GM18909 (cell line): ENCODE measurements at regions not wholly inside any gene's neighbourhood (a gene's known extent, or its start where the extent isn't known, plus 50 kb on each side); places are given as distances from the start of the nearest gene placed in this dataset.

Source experiments
- ATAC-seq: cut with Tn5 transposase; IDR thresholded peaks from one replicate; pipeline ENCODE4 v1.9.1; 2021; ENCODE audit warnings: mild to moderate bottlenecking; ENCODE audit not compliant: unreplicated experiment, poor library complexity

- ATAC-seq: no peak
Observed at GRCh38 chr3:177551431-177551836, 354.2 kb upstream of the TBL1XR1 start.

GRCh38 chr3:177552051-177552450, 354.8 kb upstream of the TBL1XR1 start:
- ATAC-seq: no peak

- no peak for ATAC-seq
Observed at GRCh38 chr3:177553012-177553411, 355.7 kb upstream of the TBL1XR1 start.

GRCh38 chr3:177553579-177553978, 356.3 kb upstream of the TBL1XR1 start:
- ATAC-seq: no peak

GRCh38 chr3:177554895-177555759, 357.8 kb upstream of the TBL1XR1 start:
- ATAC-seq: no peak

- no peak for ATAC-seq
Observed at GRCh38 chr3:177557548-177557947, 360.3 kb upstream of the TBL1XR1 start.

- no peak for ATAC-seq
Observed at GRCh38 chr3:177561365-177561764, 364.1 kb upstream of the TBL1XR1 start.

- no peak for ATAC-seq
Observed at GRCh38 chr3:177561769-177562392, 364.6 kb upstream of the TBL1XR1 start.

GRCh38 chr3:177563243-177563780, 366.0 kb upstream of the TBL1XR1 start:
- no peak for ATAC-seq

- no peak for ATAC-seq
Observed at GRCh38 chr3:177563792-177564191, 366.5 kb upstream of the TBL1XR1 start.

- ATAC-seq: no peak
Observed at GRCh38 chr3:177565981-177566380, 368.7 kb upstream of the TBL1XR1 start.

- ATAC-seq: no peak
Observed at GRCh38 chr3:177567833-177568232, 370.6 kb upstream of the TBL1XR1 start.

- no peak for ATAC-seq
Observed at GRCh38 chr3:177569193-177569592, 371.9 kb upstream of the TBL1XR1 start.

GRCh38 chr3:177569875-177570657, 372.8 kb upstream of the TBL1XR1 start:
- no peak for ATAC-seq

GRCh38 chr3:177571271-177571943, 374.1 kb upstream of the TBL1XR1 start:
- no peak for ATAC-seq

GRCh38 chr3:177571944-177572315, 374.6 kb upstream of the TBL1XR1 start:
- ATAC-seq: no peak

GRCh38 chr3:177574222-177574856, 377.1 kb upstream of the TBL1XR1 start:
- no peak for ATAC-seq

- ATAC-seq: no peak
Observed at GRCh38 chr3:177576746-177577145, 379.5 kb upstream of the TBL1XR1 start.

GRCh38 chr3:177578488-177578887, 381.2 kb upstream of the TBL1XR1 start:
- ATAC-seq: no peak

- no peak for ATAC-seq
Observed at GRCh38 chr3:177579419-177579818, 382.1 kb upstream of the TBL1XR1 start.
